Stimulated activated CD8-positive, alpha-beta memory T cell treated with anti-CD3 and anti-CD28 coated beads, Interleukin-15, amount 100 ng/mL, for 1 hour (primary cell): ENCODE measurements at regions not wholly inside any gene's neighbourhood (a gene's known extent, or its start where the extent isn't known, plus 50 kb on each side); places are given as distances from the start of the nearest gene placed in this dataset.

ENCODE experiments used
- DNase-seq: peaks from one replicate; pipeline ENCODE4 v3.0.0-alpha.2; 2020; ENCODE audit warnings: low read depth

DNA sequence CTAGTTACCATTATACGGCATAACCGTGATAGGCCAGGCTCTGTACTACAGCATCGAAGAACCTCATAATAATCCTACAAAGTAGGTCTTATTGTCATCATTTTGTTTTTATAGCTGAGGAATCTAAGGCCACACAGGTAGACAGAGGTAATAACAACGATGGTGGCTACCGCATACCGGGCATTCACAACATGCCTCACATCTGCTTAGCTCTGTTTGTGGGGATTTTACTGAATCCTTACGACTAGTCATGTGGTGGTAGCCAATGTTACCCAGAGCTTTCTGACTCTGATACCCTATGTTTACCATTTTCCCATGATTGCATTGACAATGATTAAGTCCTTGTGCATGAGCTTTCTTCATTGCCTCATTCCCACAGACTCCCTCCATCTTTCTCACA lies 269.4 kb downstream of the TCF7L2 start:
- no peak for DNase-seq

DNA sequence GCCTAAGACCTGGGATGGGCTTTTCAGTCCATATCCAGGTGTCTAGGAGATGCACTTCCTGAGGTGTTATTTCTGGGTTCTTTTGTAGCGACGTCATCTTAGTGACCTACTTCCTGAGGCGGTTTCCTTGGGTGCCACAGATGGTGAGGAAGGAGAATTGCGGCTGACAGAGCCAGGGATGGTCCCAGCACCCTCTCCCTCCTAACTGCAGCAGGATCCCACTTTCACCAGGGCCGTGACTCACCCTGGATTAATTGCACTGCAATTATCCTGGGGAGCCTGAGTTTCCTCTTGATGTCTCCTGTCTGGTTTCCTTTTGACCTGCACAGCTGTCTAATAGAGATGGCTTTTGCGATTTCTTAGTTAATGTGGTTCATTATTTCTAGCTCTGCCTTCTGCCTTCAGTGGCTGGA lies 271.7 kb downstream of the TCF7L2 start:
- no peak for DNase-seq

DNA sequence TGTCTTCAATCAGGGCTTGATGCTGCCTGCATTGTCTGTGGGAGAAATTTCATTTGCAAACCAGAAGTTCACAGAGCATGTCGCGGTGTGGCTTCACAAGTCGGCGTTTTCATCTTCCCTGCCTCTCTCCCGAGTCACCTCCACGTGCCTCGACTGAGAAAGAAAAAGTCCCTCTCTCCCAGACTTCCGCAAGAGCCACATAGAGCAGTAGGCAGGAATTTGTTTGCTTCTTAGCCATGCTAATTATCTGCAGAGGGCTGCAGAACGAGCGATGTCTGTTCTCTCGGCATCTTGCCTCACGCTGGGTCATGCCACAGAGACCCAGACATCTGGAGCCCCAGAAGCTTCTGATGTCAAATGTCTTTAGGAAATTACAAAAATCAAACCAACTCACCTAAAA lies 272.2 kb downstream of the TCF7L2 start:
- no peak for DNase-seq

DNA sequence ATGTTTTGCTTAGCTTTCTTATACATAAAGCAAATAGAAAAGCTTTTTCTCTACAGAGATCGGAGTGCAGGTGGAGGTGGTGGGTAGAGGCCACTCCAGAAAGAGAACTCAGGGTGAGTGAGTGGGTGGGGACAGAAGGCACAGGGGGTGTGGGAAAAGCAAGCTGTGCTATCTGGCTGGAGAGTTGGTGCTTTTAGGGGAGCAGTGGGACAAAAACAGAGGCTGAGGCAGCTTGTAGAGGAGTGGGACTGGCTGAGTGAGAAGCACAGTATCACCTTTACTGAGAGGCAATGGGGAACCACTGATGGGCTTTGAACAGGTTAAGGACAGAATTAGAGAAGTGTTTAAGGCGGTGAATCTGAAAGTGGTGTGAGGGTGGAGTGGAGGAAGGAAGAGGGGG lies 275.3 kb downstream of the TCF7L2 start:
- no peak for DNase-seq

DNA sequence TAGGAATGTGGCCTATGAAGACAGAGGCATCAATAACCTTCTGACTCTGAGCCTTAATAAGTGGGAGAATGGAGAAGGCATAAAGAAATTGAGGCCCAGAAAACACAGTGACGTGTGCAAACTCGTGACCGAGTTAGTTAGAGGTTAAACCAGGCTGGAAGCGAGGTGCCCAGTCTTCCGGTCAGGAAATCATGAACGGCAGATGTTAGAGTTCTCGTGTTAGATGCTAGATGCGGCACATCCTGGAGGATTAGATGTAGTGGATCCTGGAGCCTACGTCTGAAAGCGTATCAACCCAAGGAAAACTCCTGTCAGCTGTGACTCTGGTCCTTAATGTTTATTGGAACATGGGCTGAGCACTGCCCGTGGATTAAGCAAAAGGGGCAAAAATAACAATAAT lies 275.9 kb downstream of the TCF7L2 start:
- no peak for DNase-seq

DNA sequence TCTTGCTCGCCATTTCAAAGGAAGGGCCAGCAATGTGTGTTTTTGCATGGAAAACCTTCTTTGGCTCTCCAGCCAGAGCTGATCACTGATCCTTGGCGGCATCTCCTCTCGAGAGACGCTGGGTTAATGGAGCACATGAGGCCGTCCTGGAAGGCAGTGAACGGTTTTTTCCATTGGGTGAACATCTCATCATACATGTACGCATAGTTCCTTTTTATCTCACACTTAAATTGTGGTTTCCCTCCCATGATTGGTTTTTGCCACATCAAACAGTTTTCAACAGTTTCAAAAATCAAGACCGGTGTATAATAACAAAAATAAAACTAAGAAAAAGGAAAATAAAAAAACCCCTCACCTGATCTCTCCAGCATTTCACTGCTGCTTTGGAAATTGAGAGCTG lies 276.4 kb downstream of the TCF7L2 start:
- no peak for DNase-seq

DNA sequence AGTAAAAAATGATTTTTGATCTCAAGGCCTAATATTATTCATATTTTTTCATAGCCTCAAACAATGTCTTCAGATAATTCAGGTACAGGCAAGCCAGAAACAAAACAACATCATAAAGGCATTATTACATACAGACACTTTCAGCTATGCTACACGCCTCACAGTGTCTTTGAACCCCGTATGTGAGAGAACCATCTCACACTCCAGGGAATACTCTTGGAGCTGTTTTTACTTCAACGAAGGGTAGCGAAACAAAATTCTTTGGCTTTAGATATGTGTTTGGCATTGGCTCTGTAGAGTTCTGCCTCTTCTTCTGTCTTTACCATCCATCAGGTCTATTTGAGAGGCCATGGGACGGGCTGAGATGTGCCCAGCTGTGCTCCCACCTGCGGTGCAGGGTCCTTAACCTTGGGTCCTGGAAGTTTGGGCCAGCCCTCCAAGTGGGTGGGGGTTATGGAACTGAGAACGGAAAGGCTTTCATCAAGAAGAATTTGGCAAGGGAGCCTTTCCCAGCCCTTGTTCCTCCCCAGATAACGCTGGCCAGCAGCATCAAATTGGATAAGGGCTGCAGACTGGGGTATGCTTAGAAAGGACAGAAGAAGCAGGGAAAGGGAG lies 276.9 kb downstream of the TCF7L2 start:
- DNase-seq, result no peak

DNA sequence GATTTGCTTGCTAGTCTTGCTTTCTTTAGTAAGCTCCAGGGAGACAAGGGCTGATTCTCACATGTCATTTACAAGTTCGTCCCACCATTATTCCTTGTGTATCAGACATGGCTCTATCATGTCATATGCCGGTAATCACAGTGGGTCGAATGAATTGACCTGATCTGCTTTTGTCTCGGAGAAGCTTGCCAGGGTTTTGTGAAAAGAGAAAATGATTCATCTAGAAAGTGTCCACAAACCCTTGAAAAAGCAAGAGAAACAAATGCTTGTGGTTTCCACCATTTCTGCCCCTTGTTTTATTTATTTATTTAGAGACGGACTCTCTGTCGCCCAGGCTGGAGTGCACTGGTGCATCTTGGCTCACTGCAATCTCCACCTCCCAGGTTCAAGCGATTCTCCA lies 278.5 kb downstream of the TCF7L2 start:
- no peak for DNase-seq

DNA sequence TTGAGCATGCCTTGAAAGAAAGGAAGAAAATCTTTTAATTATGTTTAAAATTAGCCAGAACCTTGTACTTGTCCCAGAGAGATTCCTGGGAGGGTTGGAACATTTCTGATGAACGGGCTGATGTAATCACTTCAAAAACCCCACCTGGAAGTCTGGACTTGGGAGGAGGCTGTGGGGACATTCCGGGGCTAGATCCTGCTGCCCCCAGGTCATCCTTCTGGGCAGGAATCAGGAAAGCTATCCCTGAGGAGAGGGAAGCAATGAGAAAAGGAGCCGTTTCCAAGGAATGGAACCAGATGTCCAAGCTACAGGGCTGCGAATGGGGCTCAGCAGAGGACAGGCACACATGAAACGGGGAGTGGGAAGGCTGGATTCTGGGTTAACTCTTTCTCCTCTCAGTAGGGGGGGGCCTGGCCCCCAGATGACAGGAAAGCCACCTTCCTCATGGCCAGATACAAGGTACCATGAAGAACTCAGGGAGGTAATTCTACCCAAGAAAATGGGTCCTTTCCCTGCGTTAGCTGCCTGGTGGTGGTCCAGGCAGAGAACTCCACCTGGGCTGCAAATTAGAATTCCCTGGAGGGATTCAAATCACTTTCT lies 280.1 kb downstream of the TCF7L2 start:
- no peak for DNase-seq

DNA sequence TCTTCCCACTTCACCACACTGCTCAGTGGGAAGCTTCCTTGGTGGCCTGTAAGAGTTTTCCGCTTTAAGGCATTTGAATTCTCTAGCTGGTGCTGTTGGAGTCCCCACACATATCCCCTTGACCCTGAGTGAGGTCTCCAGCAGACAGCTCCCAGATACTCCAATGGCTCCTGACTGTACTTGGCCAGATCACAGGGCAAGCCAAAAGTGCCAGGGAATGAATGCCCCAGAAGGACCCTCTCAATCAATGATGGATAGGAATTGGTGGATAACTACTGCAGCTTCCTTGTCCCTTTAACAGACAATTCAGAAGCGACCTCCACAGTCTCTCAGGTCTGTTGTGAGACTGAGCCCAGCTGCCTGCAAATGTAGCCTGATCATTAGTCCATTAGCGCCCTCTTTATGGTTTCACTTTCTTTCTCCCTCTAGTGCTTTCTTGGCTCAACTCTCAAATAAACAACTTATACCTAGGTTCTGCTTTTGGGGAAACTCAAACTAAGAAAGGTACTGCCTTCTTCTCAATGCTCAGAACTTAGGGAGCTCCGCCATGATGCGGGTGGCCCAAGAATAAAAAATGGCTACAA lies 283.0 kb downstream of the TCF7L2 start:
- DNase-seq, result no peak

DNA sequence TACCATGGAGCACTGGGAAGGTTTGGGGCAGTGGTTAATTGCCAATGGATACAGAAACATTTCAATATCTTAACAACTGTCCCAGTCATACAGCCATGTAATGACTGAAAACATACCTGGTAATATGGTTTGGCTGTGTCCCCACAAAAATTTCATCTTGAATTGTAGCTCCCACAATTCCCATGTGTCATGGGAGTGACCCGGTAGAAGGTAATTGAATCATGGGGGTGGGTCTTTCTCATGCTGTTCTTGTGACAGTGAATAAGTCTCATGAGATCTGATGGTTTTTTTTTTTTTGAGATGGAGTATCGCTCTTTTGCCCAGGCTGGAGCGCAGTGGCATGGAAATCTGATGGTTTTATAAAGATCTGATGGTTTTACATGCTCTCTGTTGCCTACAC lies 284.4 kb downstream of the TCF7L2 start:
- no peak for DNase-seq

DNA sequence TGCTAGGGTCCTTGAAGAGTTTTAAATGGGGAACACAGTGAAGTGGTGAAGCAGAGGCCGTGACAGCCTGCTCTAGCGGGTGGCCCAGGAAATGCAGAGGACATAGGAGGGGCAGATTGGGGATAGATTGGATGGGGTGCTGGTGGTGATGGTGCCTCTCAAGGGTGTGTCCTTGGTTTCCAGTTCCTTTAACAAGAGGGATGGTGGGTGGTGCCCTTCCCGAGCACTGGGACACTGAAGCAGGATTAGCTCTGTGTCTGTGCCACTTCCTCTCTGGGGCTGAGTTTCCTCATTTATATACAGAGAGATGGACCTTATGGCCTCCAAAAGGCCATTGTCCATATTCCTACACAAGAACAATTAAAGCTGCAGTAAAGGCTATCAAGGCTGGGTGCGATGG lies 285.5 kb downstream of the TCF7L2 start:
- no peak for DNase-seq

DNA sequence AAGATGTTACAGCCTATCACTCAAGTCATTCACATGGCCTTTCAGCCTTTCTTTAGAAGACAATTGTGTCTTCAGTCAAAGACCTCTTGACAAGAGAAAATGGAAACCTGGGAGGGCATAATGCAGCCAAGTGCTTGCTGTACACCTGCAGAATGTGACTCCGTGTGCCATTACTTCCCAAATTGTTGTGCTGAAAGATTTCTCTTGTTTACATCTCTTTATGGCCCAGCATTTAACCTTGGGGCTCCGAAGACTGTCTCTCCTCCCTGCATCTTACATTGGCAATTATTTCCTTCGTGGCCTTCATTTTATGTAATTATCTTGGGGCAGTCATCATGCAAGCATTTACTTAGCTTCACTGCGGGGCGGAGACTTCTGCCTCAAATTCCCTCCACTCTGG lies 287.0 kb downstream of the TCF7L2 start:
- DNase-seq, result no peak

DNA sequence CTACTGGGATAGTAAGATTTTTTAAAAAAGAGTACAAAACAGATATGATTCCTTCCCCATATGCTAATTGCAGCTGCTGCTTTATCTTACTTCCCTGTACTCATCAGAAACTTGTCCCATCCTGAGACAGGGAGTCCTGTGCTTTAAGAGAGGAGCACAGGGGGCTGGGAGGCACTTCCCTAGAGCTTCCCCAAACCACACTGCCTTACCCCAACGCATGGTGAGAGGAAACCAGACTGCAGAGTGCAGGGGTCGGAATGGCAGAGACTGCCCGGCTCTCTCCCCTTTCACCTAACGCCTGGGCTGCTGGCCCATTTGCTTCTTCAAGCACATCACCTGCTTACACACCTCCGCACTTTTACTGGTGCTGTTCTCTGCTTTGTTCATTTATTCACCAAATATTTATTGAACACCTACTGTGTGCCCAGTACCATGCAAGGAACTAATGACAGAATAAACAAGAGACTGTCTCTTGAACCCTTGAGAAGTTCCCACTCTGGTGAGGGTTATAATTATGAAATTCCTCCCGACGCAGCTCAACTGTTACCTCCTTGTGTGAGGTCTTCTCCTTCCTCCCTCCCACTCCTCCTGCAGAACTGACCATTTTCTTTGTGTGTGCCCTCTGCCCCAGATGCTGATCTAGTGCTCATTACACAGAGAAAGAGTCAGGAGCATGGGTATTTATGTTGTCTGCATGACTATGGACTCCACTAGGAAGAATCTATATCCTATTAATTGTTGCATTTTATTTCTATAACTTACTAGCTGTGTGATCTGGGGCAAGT lies 289.7 kb downstream of the TCF7L2 start:
- DNase-seq, result no peak

DNA sequence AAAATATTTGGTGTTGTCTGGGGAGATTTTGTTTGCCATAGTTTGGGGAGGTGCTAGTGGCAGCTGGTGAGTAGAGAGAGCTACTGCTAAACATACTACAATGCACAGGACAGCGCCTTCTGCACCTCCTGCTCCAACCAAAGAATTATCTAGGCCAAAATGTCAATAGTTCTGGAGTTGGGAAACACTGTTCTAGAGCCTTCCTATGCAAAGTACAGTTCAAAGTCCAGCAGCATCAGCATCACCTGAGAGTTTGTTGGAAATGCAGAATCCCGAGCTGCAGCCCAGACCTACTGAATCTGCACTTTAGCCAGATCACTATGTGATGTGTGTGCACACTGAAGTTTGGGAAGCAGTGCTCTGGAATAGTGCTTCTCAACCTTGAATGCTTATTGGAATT lies 290.7 kb downstream of the TCF7L2 start:
- DNase-seq, result no peak

DNA sequence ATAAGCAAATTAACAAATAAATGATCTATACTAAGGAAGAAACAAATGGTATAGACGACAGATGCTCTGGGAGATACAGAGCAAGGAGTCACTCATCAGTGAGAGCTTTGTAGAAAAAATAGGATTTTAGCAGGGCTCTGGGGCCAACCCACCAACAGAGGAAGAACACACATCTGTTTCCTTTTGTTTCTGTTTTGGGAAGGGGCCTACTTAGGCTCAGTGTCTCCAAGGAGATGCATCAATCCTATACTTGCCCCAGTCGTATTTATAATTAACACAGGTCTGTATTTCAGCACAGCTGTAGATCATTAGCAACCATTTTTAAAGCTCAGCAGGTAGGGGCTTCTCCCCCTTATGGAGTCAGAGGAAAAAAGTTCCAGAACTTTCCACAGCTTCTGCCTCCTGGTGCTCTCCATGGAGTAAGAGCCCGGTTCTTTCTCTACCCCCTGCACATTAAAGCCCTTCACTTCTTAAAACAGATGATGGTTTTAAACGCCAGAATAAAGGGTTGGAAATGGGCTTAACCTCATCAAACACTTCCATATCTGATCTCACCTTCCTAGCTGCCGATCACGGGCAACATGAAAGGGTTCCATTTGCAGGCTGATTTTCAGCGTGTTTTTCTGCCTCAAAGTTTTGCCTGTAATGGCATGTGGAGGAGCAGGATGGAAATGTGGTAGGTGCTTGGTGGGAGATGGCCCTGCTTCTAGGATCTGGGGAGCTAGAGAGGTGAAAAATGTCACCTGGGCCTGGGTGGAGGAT lies 291.7 kb downstream of the TCF7L2 start:
- DNase-seq, result no peak

DNA sequence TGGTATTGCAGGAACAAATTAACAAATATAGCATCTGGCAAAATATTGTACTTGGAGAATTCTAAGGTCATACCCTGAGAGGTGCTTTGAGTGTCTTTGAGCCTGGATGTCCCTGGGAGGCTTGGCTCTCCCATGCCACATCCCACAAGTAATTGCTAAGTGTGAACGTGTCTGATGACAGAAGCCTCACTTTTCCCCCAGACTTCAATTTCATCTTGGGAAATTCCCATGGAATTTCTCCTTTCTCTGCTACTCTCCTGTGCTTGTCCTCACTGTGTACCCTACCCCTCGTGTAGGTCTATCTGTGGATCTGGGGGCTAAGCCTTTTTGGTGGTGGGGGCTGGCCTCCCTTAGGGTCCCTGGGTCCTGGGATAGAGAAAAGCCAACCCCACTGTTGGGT lies 293.3 kb downstream of the TCF7L2 start:
- no peak for DNase-seq

DNA sequence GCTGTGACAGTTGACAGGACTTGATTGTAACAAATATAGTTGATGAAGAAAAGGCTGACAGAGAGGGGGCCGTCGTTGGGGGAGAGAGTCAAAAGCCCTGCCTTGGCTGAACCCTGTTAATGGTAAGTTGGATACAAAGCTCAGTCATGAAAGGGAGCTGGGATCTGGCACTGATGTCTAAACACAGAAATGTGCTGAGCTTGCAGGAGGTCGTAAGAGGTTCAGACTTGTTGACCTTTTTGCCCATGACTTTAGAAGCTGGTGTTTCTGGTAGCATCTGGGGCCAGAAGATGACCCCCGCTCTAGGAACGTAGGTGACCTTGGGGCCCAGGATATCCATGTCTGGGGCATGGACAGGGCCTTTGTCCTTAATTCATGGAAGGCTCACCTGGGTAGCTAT lies 294.7 kb downstream of the TCF7L2 start:
- no peak for DNase-seq

DNA sequence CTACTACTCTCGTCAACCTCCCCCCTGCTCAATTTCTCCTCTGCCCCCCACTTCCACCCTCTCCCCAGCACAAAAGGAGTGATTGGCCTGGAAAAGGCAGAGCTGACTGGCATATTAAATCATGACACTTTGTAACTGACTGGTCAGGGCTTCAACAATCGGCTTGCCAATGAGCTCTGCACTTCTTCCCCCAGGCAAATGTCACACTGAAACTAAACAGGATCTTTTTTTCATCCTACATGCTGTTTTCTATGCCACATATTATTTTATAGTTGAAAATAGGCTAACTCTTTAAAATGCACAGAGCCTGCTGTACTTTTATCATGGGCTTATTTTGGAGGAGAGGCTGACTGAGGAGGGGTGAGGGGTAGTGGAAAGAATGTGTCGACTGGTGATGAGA lies 295.2 kb downstream of the TCF7L2 start:
- DNase-seq, result no peak

DNA sequence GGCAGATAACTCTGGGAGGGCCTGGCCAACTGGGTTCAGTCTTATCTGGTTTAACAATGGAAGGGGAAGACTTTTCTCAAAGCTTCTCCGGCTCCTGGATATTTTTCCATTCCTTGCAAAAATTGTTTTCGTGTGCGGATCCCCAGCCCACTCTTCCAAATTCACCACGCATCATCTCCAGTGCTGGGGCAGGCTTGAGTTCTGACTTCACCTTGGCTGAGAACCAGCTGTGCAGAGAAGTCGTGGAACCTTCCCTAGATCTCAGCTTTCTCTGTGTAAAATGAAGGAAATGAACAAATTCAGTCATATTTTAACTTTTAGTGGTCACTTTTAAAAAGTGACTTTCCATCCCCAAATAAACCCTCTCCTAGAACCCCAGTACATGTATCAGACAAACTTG lies 297.0 kb downstream of the TCF7L2 start:
- DNase-seq, result no peak

DNA sequence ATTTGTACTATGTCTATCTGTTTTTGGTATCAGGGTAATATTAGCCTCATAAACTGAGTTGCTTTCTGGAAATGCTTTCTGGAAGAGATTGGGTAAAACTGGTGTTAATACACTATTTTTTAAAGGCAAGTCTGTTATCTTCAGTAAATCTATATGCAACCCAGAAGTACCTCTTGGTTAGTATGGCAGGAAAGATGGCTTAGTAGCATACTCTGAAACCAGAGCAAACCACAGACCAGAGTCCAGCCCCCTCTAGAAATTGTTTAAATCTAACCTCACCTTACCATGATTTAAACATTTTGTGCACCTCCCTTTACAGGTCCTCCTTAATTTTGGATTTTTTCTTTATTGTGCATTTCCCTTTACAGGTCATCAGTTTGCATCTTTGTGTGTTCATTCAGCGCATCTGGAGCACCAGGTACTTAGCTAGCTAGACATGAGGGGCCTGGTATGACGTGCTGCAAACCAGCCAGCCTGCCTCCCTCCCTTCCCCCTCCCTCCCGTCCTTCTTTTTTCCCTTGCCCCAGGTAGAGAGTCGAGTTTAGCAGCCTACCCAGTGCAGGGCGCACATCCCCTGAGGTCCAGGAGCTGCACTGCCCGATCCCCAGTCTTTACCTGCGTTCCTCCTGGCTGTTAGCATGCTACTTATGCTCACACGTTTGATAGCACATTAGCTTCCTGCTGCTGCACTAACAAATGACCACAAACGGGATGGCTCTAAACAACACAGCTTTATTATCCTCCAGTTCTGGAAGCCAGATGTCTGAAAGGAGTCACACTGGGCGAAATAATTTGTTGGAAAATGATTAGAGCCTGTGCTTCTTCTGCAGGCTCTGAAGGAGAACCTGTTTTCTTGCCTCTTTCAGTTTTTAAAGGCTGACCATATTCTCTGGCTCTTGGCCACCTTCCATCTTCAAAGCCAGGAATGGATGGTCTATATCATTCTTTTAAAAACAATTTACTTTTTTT lies 299.9 kb upstream of the HABP2 start:
- no peak for DNase-seq
